RWPE1 (cell line): ENCODE measurements at regions not wholly inside any gene's neighbourhood (a gene's known extent, or its start where the extent isn't known, plus 50 kb on each side); places are given as distances from the start of the nearest gene placed in this dataset.

Source experiments
- CTCF ChIA-PET: fragments of 350-600 bp; sonication (Branson Sonifier 250); formaldehyde crosslinking; extraction: SDS; loops from one replicate; lab custom pipeline; 2021; lab: Yijun Ruan, JAX
- POLR2A ChIA-PET: fragments of 400-600 bp; formaldehyde crosslinking; extraction: SDS; loops from one replicate; lab custom pipeline; 2020; ENCODE audit warnings: antibody characterized with exemption; ENCODE audit not compliant: low non-redundant PET; lab: Yijun Ruan, JAX
- DNase-seq: peaks from one replicate; pipeline ENCODE4 v3.0.0; 2012; ENCODE audit warnings: low spot score
- H3K27ac ChIP-seq: fragments of 450-650 bp; 2 replicates; pipeline ENCODE4 v1.5.1; 2017
- CTCF ChIP-seq: fragments of 450-650 bp; conservative IDR thresholded peaks from 2 replicates; pipeline ENCODE4 v1.5.1; 2017; ENCODE audit warnings: low read depth, mild to moderate bottlenecking

DNA sequence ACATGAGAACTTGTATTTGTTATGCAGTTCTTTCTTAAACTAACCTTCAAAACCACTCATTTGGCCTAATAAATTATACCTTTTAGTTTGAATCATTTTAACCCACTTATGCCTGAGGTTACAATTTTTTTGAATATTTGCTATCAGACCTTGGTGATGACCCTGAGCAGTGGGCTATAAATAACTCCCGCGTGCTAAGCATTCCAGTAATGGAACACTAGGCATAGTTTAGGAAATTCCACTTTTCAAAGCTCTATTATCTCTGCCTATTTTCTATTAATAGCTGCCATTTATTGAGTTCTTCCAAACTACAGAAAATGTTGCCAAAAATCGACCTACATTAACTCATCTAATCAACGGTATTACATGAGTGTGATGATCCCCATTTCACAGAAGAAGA is 993.4 kb upstream of the FAT3 start:
- POLR2A ChIA-PET: no interaction called here
- no peak for DNase-seq
- TF ChIP-seq CTCF: no peak
- no peak overlapping the region for H3K27ac ChIP-seq
- CTCF ChIA-PET: no interaction called here

DNA sequence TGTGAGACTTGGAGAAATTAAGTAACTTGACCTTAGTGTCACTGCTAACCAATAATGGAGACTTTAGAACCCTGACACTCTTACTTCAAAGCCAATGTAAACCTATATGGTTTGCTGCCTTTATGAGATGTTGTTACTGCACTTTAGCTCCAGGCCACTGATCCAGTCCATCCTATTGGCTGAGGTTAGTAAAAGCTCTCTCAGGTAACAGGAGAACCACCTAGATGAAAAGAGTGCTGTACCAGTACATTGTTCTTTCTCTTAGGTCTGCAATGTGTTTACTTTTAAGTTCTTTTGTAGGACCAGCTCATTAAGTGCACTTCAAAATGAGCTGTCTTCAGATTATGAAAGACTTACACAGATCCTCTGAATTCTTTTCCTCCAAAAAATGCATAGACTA is 994.0 kb upstream of the FAT3 start:
- no peak for TF ChIP-seq CTCF
- H3K27ac ChIP-seq: no peak overlapping the region
- POLR2A ChIA-PET: no interaction called here
- CTCF ChIA-PET: no interaction called here
- DNase-seq: no peak

DNA sequence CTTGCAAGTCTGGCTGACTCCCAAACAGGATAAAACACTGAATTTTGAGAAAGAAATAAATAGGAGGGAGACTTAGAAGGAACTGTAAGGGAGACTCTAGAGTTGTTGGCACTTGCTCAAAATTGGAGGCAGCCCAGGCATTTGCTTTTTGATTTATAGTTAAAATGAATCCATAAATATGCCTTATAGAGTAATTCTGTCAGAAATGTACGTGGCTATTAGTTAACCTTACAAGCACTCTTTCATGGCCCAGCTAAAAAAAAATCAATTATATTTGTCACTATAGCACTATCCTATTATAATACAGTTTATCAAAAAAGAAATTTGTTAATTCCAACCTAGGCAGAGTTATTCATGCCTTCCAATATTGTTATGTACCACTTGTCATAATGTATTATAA is 1000.0 kb upstream of the CHORDC1 start:
- ChIA-PET POLR2A (no interaction called here), CTCF (interaction anchor here (0.6 kb wide), 1 partner anchor 20 kb away, joined by 4 read pairs; no protein-coding TSS in a partner anchor)
- DNase-seq: no peak
- no peak overlapping the region for H3K27ac ChIP-seq
- TF ChIP-seq CTCF: no peak

GRCh38 chr11:91220476-91221202 is 997.8 kb upstream of the CHORDC1 start:
- peak; percentile 29 for DNase-seq
- CTCF ChIA-PET: interaction anchor here (0.7 kb wide), 1 partner anchor 329 kb away, joined by 4 read pairs; no protein-coding TSS in a partner anchor
- POLR2A ChIA-PET: no interaction called here
- TF ChIP-seq CTCF: no peak
- no peak overlapping the region for H3K27ac ChIP-seq

GRCh38 chr11:91219535-91219934 is 996.7 kb upstream of the CHORDC1 start:
- no peak overlapping the region for H3K27ac ChIP-seq
- ChIA-PET POLR2A (no interaction called here), CTCF (no interaction called here)
- TF ChIP-seq CTCF: no peak
- no peak for DNase-seq

DNA sequence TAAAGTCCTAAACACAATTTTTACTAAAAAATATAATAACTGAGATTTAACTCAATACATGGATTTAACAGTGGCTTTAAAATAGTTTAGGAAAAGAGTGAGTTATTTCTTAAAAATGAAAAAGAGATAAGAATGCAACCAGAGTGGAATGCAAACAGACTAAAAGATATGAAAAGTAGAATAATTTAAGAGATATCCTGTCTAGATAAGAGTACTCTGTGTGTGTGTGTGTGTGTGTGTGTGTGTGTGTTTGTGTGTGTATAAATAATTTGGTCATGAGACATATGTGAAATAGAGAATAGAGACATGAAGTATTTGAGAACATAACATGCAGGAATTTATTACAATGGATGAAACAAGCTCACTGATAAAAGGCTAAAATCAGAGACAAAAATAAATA is 986.9 kb upstream of the CHORDC1 start:
- ChIA-PET CTCF (interaction anchor here (0.7 to 0.8 kb wide), 2 partner anchors 389 to 679 kb away, joined by 3 read pairs; no protein-coding TSS in a partner anchor), POLR2A (interaction anchor here (0.6 kb wide), 1 partner anchor 12 kb away, joined by 3 read pairs; no protein-coding TSS in a partner anchor)
- TF ChIP-seq CTCF: no peak
- DNase-seq: no peak
- no peak overlapping the region for H3K27ac ChIP-seq
